PC-3 (cell line): ENCODE measurements at regions not wholly inside any gene's neighbourhood (a gene's known extent, or its start where the extent isn't known, plus 50 kb on each side); places are given as distances from the start of the nearest gene placed in this dataset.

Experiments used
- ATAC-seq: fragments of 200-7000 bp; cut with Tn5 transposase; 2 replicates; pipeline ENCODE4 v1.9.1; 2020; ENCODE audit warnings: mild to moderate bottlenecking, moderate library complexity
- BruUV-seq: library from RNA; stranded (reverse); fragments of 400-500 nt; replicated peaks from 2 replicates; lab custom pipeline; 2021; lab: Mats Ljungman, UMichigan
- CTCF ChIA-PET: fragments of 300-600 bp; sonication (Branson Sonifier 250); formaldehyde crosslinking; loops from one replicate; lab custom pipeline; 2022; ENCODE audit warnings: antibody characterized with exemption; lab: Charles Lee
- POLR2A ChIA-PET: fragments of 300-600 bp; sonication (Branson Sonifier 250); formaldehyde crosslinking; loops from one replicate; lab custom pipeline; 2022; ENCODE audit warnings: antibody characterized with exemption; ENCODE audit not compliant: unreplicated experiment; lab: Charles Lee
- DNase-seq: peaks from one replicate; pipeline ENCODE4 v3.0.0-alpha.2; 2015
- H2AFZ ChIP-seq: fragments of 300-600 bp; sonication (generic); 2 replicates; pipeline ENCODE4 v1.6.0; 2016; ENCODE audit warnings: antibody characterized with exemption, low read length
- H3F3A ChIP-seq: fragments of 300-600 bp; sonication (generic); one replicate; pipeline ENCODE4 v1.6.0; 2017; ENCODE audit warnings: antibody characterized with exemption, low read length, control low read depth, mild to moderate bottlenecking; ENCODE audit not compliant: unreplicated experiment
- H3K27ac ChIP-seq: fragments of 300-600 bp; sonication (generic); 2 replicates; pipeline ENCODE4 v1.5.1; 2016; ENCODE audit warnings: mild to moderate bottlenecking, low read length
- H3K27me3 ChIP-seq: fragments of 300-600 bp; sonication (generic); 2 replicates; pipeline ENCODE4 v1.6.1; 2016; ENCODE audit warnings: low read length, mixed read lengths
- H3K36me3 ChIP-seq: fragments of 300-600 bp; sonication (generic); 2 replicates; pipeline ENCODE4 v1.6.1; 2016; ENCODE audit warnings: low read depth, mixed run types, low read length, mixed read lengths
- H3K4me1 ChIP-seq: fragments of 300-600 bp; sonication (generic); 2 replicates; pipeline ENCODE4 v1.5.1; 2016; ENCODE audit warnings: low read length; ENCODE audit not compliant: insufficient read depth
- H3K4me2 ChIP-seq: fragments of 300-600 bp; sonication (generic); 2 replicates; pipeline ENCODE4 v1.6.0; 2016; ENCODE audit warnings: low read length
- H3K4me3 ChIP-seq: fragments of 300-600 bp; sonication (generic); 2 replicates; pipeline ENCODE4 v1.5.1; 2016; ENCODE audit warnings: mild to moderate bottlenecking, low read length, mixed read lengths
- H3K79me2 ChIP-seq: fragments of 300-600 bp; sonication (generic); 2 replicates; pipeline ENCODE4 v1.6.1; 2017; ENCODE audit warnings: low read length, mixed read lengths
- H3K9ac ChIP-seq: fragments of 300-600 bp; sonication (generic); 2 replicates; pipeline ENCODE4 v1.6.0; 2016; ENCODE audit warnings: mild to moderate bottlenecking, low read length
- H3K9me2 ChIP-seq: fragments of 300-600 bp; sonication (generic); replicated peaks from 2 replicates; pipeline ENCODE4 v1.6.1; 2016; ENCODE audit warnings: mixed run types, low read length, mixed read lengths
- H3K9me3 ChIP-seq: fragments of 300-600 bp; sonication (generic); 2 replicates; pipeline ENCODE4 v1.6.1; 2016; ENCODE audit warnings: low read length, mixed read lengths
- H4K20me1 ChIP-seq: fragments of 300-600 bp; sonication (generic); 2 replicates; pipeline ENCODE4 v1.6.1; 2016; ENCODE audit warnings: low read length, mixed read lengths
- CTCF ChIP-seq: fragments of 300-600 bp; sonication (generic); conservative IDR thresholded peaks from 2 replicates; pipeline ENCODE4 v1.5.1; 2017; ENCODE audit warnings: antibody characterized with exemption, low read depth, mild to moderate bottlenecking, low read length
- EZH2 ChIP-seq: fragments of 300-600 bp; sonication (generic); IDR thresholded peaks from one replicate; pipeline ENCODE4 v1.6.1; 2017; ENCODE audit warnings: antibody characterized with exemption, mild to moderate bottlenecking, low read length; ENCODE audit not compliant: unreplicated experiment
- EZH2phosphoT487 ChIP-seq: fragments of 300-600 bp; sonication (generic); IDR thresholded peaks from 2 replicates; pipeline ENCODE4 v1.6.1; 2018; ENCODE audit warnings: mild to moderate bottlenecking, antibody characterized with exemption, low read length, borderline replicate concordance
- intact Hi-C: fragments of 100-400 bp; cut with micrococcal nuclease; formaldehyde crosslinking; loops from 2 replicates; pipeline ENCODE4 v1.9.0; 2023

- no TSS peak for BruUV-seq
- intact Hi-C loops: no loop called here
Measured at GRCh38 chr2:122927197-122927596, 1097.9 kb upstream of the CNTNAP5 start.

GRCh38 chr2:122927710-122928557 lies 1097.2 kb upstream of the CNTNAP5 start:
- H2AFZ ChIP-seq: no peak overlapping the region
- no TSS peak for BruUV-seq
- H3K36me3 ChIP-seq: no peaks in the 10 kb centered on the region
- no peak overlapping the region for H3K4me2 ChIP-seq
- no peaks in the 10 kb centered on the region for H3K4me1 ChIP-seq
- no peak overlapping the region for H3K27ac ChIP-seq
- ATAC-seq (no peak), DNase-seq (no peak)
- no peaks in the 10 kb centered on the region for H3K9me3 ChIP-seq
- H3K9ac ChIP-seq: no peak overlapping the region
- H3K27me3 ChIP-seq: no peaks in the 10 kb centered on the region
- no peaks in the 10 kb centered on the region for H4K20me1 ChIP-seq
- no peak overlapping the region for H3K4me3 ChIP-seq
- intact Hi-C loops: no loop called here
- ChIA-PET CTCF (no interaction called here), POLR2A (no interaction called here)
- no peaks in the 10 kb centered on the region for H3F3A ChIP-seq
- no peaks in the 10 kb centered on the region for H3K9me2 ChIP-seq
- TF ChIP-seq EZH2: no peak
- H3K79me2 ChIP-seq: no peaks in the 10 kb centered on the region

More at GRCh38 chr2:122927197-122927596, 1097.9 kb upstream of the CNTNAP5 start:
- POLR2A ChIA-PET: no interaction called here
- no peak overlapping the region for H3K27ac ChIP-seq
- H3K4me1 ChIP-seq: no peaks in the 10 kb centered on the region
- H3F3A ChIP-seq: no peaks in the 10 kb centered on the region
- no peak overlapping the region for H3K9ac ChIP-seq
- TF ChIP-seq CTCF (no peak), EZH2phosphoT487 (no peak), EZH2 (no peak)
- no peaks in the 10 kb centered on the region for H3K27me3 ChIP-seq
- H4K20me1 ChIP-seq: no peaks in the 10 kb centered on the region
- no peak overlapping the region for H3K4me3 ChIP-seq
- DNase-seq (no peak), ATAC-seq (no peak)
- H3K9me3 ChIP-seq: no peaks in the 10 kb centered on the region
- H2AFZ ChIP-seq: no peak overlapping the region
- H3K9me2 ChIP-seq: no peaks in the 10 kb centered on the region
- no peaks in the 10 kb centered on the region for H3K79me2 ChIP-seq
- CTCF ChIA-PET: no interaction called here
- H3K36me3 ChIP-seq: no peaks in the 10 kb centered on the region
- H3K4me2 ChIP-seq: no peak overlapping the region

- H3K9me3 ChIP-seq: no peaks in the 10 kb centered on the region
- DNase-seq (no peak), ATAC-seq (no peak)
- no peaks in the 10 kb centered on the region for H3K36me3 ChIP-seq
- H3K27ac ChIP-seq: no peak overlapping the region
- CTCF ChIA-PET: no interaction called here
- H4K20me1 ChIP-seq: no peaks in the 10 kb centered on the region
- H2AFZ ChIP-seq: no peak overlapping the region
- H3K4me1 ChIP-seq: no peaks in the 10 kb centered on the region
- no peaks in the 10 kb centered on the region for H3K27me3 ChIP-seq
- no peak for TF ChIP-seq EZH2phosphoT487
- no peak for TF ChIP-seq CTCF
- TF ChIP-seq EZH2: no peak
- intact Hi-C loops: no loop called here
- H3K79me2 ChIP-seq: no peaks in the 10 kb centered on the region
- POLR2A ChIA-PET: no interaction called here
- BruUV-seq: no TSS peak
- no peak overlapping the region for H3K4me2 ChIP-seq
- no peak overlapping the region for H3K9ac ChIP-seq
- no peak overlapping the region for H3K4me3 ChIP-seq
- no peaks in the 10 kb centered on the region for H3K9me2 ChIP-seq
- no peaks in the 10 kb centered on the region for H3F3A ChIP-seq
Measured at GRCh38 chr2:122929347-122929746, 1095.7 kb upstream of the CNTNAP5 start.
